OCI-LY3 (cell line): ENCODE measurements at regions not wholly inside any gene's neighbourhood (a gene's known extent, or its start where the extent isn't known, plus 50 kb on each side); places are given as distances from the start of the nearest gene placed in this dataset.

Experiments
- EZH2phosphoT487 ChIP-seq: fragments of 200-600 bp; shearing (Covaris generic); IDR thresholded peaks from 2 replicates; pipeline ENCODE4 v1.6.1; 2018; ENCODE audit warnings: antibody characterized with exemption, mixed run types, low read depth
- TF ChIP-seq, protein P1 (sequence below): fragments of 200-600, 300-600 bp; sonication (generic); IDR thresholded peaks from 2 replicates; pipeline ENCODE4 v1.5.1; 2014; ENCODE audit warnings: antibody characterized with exemption, low read length, low read depth

DNA sequence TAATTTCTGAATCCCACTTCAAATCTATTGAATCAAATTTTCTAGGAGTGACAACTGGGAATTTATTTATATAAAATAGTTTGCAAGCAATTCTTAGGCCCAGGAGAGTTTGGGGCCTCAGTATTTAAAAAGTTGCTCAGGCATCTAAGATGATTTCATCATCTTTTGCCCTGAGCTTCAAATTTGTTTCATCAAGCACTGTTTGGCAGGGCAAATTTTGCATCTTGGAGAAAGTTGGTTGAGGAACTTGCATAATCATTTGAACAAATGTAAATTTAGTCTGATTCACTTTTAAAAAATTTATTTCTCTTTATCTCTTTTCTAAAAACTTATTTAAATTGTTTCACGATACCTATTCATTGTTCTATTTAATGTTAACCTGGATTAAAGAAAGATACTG lies 702.8 kb downstream of the SI start:
- TF ChIP-seq EZH2phosphoT487: no peak
- TF ChIP-seq, protein P1, sequence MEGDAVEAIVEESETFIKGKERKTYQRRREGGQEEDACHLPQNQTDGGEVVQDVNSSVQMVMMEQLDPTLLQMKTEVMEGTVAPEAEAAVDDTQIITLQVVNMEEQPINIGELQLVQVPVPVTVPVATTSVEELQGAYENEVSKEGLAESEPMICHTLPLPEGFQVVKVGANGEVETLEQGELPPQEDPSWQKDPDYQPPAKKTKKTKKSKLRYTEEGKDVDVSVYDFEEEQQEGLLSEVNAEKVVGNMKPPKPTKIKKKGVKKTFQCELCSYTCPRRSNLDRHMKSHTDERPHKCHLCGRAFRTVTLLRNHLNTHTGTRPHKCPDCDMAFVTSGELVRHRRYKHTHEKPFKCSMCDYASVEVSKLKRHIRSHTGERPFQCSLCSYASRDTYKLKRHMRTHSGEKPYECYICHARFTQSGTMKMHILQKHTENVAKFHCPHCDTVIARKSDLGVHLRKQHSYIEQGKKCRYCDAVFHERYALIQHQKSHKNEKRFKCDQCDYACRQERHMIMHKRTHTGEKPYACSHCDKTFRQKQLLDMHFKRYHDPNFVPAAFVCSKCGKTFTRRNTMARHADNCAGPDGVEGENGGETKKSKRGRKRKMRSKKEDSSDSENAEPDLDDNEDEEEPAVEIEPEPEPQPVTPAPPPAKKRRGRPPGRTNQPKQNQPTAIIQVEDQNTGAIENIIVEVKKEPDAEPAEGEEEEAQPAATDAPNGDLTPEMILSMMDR: no peak
